HG03175 (cell line): ENCODE measurements at regions not wholly inside any gene's neighbourhood (a gene's known extent, or its start where the extent isn't known, plus 50 kb on each side); places are given as distances from the start of the nearest gene placed in this dataset.
A peak's percentile ranks its signal among the peaks of the same experiment; 100 is the strongest.

ENCODE experiments used
- ATAC-seq: cut with Tn5 transposase; IDR thresholded peaks from one replicate; pipeline ENCODE4 v1.9.1; 2021; ENCODE audit warnings: mild to moderate bottlenecking, moderate library complexity; ENCODE audit not compliant: unreplicated experiment

DNA sequence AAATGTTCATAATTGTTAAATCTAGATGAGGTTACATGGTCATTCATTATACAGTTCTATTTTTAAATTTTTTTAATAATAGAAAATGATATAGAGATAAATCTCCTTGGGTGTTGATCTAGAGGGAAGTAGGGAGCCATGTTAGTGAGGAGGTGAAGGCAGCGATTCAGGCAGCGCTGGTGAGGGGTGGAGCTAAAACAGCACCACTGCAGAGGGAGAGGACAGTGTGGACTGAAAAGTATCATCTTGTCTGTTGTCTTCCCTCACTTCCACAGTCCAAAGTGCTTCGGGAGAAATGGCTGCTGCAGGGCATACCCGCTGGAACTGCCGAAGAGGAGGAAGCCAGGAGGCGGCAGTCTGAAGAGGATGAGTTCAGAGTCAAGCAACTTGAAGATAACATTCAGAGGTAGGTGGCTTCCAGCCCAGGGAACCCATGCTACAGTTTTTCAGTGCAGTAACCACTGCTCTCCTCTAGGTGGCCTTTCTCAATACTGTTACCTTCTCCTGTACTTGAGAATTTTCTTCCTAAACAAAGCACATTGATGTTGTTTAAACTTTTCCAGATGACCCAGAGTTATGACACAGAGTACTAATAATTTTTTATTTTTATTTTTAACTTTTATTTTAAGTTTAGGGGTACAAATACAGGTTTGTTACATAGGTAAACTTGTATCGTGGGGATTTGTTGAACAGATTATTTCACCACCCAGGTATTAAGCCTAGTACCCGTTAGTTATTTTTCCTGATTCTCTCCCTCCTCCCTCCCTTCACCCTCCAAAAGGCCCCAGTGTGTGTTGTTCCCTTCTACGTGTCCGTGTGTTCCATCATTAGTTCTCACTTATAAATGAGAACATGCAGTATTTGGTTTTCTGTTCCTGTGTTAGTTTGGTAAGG lies 100.5 kb downstream of the PALM2AKAP2 start:
- peak; percentile 83 for ATAC-seq

GRCh38 chr9:109883623-109884022 lies 103.6 kb downstream of the PALM2AKAP2 start:
- no peak for ATAC-seq

- ATAC-seq: no peak
Measured at GRCh38 chr9:109886041-109886440, 106.0 kb downstream of the PALM2AKAP2 start.

DNA sequence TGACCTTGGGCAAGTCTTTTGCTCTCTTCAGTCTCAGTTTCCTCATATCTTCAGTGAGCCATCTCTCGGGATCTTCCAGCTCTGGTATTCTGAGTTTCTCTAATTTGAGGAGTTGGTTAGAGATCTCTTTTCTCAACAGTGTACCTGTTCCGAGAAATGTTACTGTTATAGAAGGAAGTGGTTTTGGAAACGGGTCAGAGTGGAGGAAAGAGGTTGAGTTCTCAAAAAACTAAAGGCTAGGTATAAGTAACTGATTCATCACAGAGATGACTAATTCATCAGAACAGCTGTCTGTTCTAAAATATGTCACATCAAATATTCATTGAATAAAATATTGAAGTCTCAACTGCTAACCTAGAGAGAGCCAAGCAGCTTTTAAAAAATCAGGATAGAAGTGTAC lies 106.6 kb downstream of the PALM2AKAP2 start:
- ATAC-seq: peak; percentile 79

GRCh38 chr9:109887079-109887478 lies 107.1 kb downstream of the PALM2AKAP2 start:
- peak; percentile 6 for ATAC-seq

GRCh38 chr9:109888695-109889094 lies 108.7 kb downstream of the PALM2AKAP2 start:
- no peak for ATAC-seq

DNA sequence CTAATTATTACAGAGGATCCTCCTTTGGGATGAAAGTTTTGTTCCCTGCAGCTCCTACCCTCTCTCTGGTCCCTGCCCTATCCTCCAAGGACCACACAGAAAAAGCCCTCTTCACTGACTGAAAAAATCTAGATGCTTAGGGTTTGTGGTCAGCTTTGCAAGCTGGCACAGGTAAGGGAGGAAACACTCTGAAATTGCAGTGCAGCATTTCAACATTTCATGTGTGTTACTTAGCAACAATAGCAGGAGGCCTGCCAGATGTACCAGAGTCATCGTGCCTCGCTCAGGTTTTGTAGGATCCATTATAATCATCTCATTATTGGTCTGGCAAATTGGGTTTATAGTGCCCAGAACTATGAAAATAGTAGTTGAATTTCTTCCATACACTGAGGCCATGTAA lies 109.5 kb downstream of the PALM2AKAP2 start:
- no peak for ATAC-seq

DNA sequence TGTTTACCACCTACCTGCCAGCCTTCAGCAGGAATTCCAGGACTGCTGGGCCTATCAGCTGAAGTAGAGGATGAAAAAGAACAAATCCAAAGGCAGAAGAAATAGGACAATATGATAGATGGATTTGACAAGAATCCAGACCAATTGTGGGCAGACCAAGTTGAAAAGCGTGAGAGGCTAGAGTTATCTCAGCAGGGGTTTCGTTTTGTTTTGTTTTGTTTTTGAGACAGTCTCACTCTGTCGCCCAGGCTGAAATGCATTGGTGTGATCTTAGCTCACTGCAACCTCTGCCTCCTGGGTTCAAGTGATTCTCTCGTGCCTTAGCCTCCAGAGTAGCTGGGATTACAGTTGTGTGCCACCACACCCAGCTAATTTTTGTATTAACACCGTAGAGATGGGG lies 113.2 kb downstream of the PALM2AKAP2 start:
- peak; percentile 52 for ATAC-seq

GRCh38 chr9:109894473-109894872 lies 114.5 kb downstream of the PALM2AKAP2 start:
- ATAC-seq: no peak

GRCh38 chr9:109894921-109895758 lies 115.1 kb downstream of the PALM2AKAP2 start:
- ATAC-seq: peak; percentile 71

DNA sequence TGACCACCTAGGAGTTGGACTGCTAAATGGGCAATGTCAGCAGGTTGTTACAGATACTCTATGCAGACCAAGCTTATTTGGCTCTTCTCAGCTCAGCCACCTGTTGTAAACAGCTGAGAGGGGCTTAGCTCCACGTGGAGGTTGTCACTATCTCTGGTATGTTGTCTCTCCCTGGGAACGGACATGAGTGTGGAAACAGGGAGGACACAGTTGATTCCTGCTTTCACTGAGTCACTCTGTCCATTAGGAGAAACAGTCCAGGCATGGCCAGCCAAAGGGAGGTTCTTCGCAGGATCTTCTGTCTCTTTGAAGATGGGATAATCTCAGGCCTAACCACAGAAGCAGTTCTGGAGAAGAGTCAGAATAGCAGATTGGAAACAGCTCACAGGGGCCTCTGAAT lies 121.2 kb downstream of the PALM2AKAP2 start:
- ATAC-seq: no peak

GRCh38 chr9:109903515-109904138 lies 123.6 kb downstream of the PALM2AKAP2 start:
- ATAC-seq: no peak

DNA sequence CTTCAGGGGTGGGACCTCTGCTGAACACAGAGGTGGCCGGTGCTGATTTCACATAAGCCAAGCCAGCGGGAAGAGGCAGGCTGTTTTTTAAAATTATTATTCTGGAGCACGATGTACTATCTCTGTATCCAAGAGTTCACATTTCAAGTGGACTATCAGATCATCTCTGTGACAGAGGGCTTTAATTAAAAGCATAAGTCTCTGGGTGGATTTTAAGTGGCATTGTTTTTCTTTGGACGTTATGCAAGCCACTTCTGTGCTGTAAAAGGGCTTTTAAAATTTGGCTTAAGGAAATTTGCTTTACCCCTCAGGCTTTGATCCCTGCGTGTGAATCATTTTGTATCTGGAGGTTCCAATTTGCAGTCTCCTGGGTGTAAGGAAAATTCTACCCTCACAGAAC lies 124.7 kb downstream of the PALM2AKAP2 start:
- ATAC-seq: no peak

DNA sequence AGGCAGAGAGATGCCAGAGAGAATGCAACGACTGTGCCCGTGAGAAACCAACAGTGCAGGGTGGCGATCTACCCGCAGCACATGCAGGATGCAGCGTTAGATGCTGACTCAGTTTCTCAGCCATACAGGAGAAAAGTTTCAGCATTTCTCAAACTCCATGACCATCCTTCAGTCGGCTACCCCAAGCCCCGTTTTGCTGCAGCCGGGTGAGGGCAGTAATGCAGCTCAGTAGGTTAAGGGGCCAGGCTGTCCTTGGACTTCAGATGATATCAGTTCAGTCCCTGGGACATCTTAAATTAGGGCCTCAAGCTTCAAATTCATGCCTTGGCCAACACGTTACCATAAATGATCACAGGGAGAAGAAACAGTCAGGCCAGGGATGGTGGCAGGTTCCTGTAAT lies 125.5 kb downstream of the PALM2AKAP2 start:
- no peak for ATAC-seq

DNA sequence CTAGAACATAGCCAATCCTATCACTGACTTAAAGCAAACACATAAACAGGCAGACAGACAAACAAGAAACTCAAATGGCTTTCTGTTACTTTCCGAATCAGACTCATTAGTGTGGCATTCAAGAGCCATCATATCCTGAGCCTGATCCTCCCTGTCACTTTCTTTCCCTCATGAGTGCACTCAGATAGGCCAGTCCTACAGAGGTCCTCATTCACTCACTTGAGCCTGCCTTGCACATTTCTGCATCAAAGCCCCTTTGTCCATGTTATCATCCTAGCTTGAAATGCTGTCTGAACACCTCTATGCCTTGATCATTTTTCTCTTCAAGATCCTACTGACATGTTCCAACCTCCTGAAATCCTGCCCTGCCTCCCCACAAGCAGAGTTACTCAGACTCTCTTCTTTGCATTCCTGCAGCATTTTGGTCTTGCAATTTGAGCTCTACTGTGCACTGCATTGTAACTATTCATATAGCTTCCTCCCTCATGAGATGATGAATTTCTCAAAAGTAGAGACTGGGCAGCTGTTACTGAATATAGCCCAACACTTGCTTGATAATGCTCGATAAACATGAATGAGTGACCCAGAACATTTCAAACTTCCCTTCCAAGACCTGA lies 126.9 kb downstream of the PALM2AKAP2 start:
- no peak for ATAC-seq

DNA sequence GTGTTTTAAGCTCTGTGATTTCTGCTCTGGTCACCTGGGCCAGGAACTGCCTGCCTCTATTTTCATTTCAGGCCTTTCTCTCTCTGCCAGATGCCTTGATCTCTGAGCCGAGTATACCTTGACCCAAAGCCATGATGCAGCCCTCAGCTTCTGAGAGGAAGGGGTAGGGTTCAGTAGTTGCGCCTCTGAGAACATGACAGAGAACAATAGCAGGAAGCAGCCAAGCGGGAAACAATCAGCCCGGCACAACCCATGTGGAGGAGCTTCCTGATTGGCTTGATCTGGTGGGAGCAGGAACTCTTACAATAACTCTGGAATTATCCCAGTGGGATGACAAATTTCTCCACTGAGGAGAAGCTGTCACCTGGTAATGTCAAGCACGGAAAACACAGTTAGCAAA lies 127.4 kb downstream of the PALM2AKAP2 start:
- ATAC-seq: peak; percentile 81

- ATAC-seq: no peak
Measured at GRCh38 chr9:109907810-109908458, 127.9 kb downstream of the PALM2AKAP2 start.

DNA sequence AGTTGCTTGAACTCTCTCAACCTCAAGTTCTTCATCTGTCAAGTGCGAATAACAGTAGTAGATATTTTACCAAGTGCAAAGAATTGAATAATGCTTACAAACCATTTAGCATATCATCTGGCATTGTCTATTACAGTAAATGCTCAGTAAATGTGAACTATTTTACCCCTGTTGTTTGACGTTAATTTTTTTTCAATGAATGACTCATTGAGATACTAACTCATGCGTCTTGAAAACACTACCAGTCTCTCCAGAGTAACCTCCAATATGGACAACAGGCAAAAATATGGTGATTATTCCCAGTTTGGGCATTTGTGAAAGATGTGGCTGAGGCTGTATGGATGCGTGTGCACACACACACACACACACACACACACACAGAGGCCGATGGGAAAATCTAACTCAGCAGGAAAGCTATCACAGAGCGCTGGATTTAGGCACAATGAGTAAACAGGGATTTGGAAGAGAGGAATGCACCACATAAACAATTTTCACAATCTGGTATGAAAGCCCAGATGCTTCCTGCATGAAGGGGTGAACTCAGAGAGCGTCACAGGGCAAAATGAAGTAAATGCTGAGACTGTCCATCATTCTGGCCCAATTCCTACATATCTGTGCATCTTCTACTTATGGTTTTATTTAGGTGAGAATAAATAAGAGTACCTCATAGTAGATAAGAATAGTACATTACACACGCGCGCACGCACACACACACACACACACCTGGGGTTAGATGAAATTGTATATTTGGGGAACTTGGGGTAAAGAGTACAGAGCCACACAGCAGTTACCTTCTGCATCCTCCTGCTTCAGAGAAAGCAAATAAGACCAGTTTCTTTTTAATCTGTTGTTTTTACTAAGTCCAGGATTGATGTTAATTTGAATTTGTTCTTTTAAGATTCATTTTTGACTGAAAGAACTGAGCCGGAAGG lies 128.7 kb downstream of the PALM2AKAP2 start:
- no peak for ATAC-seq
